Lower leg skin (tissue), 3 donors: ENCODE measurements at regions not wholly inside any gene's neighbourhood (a gene's known extent, or its start where the extent isn't known, plus 50 kb on each side); places are given as distances from the start of the nearest gene placed in this dataset.

Source experiments
- CTCF ChIP-seq, 3 donors: fragments of 450-650 bp; IDR thresholded peaks; one replicate each; pipeline ENCODE4 v1.5.1; 2016; ENCODE audit warnings: antibody characterized with exemption in 3 of 3, mild to moderate bottlenecking in 3 of 3, moderate library complexity in 2 of 3
- POLR2A ChIP-seq, 2 donors: fragments of 450-650 bp; IDR thresholded peaks; one replicate each; pipeline ENCODE4 v1.6.1; 2016 to 2017; ENCODE audit warnings: antibody characterized with exemption in 2 of 2, mild to moderate bottlenecking in 1 of 2, moderate library complexity in 1 of 2

DNA sequence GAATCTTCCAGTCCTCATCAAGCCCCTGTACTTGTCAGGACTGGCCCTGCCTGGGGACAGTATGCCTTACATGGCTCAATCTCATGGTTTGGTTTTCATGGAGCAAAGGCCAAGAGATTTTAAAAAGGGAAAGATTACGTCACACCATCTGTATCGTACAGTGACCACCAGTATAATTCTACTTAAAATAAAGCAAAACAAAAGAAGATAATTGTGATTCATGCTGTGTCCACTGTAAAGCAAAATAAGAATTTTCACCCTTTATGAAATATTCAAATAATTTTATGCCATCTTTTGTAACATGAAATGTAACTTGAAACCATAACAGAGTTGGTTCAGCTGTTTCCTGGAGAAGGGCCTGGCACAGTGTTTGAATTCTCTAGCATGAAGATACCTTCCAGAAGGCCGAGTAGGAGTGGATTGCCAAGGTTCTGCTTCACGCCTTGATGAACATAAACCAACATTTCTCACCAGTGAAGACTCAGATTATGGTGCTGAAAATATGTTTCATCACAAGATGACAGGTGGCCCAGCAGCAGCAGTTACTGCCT lies 486.5 kb downstream of the RFPL4B start:
- no peak for TF ChIP-seq CTCF (IDR thresholded peaks at IDR 0.05)
- TF ChIP-seq POLR2A (IDR thresholded peaks at IDR 0.05): no peak
